HG03354 (cell line): ENCODE measurements at regions not wholly inside any gene's neighbourhood (a gene's known extent, or its start where the extent isn't known, plus 50 kb on each side); places are given as distances from the start of the nearest gene placed in this dataset.
"Not testable (repeated sequence)": the region's sequence is repeated elsewhere in the genome, so short reads cannot be mapped to it uniquely, and the experiment has no call there.

ENCODE experiments used
- ATAC-seq: cut with Tn5 transposase; IDR thresholded peaks from one replicate; pipeline ENCODE4 v1.9.1; 2021; ENCODE audit warnings: mild to moderate bottlenecking; ENCODE audit not compliant: unreplicated experiment, poor library complexity, severe bottlenecking

- not testable (repeated sequence) for ATAC-seq
These were observed 297.5 kb downstream of the KLF13 start for GRCh38 chr15:31624115-31624514.

DNA sequence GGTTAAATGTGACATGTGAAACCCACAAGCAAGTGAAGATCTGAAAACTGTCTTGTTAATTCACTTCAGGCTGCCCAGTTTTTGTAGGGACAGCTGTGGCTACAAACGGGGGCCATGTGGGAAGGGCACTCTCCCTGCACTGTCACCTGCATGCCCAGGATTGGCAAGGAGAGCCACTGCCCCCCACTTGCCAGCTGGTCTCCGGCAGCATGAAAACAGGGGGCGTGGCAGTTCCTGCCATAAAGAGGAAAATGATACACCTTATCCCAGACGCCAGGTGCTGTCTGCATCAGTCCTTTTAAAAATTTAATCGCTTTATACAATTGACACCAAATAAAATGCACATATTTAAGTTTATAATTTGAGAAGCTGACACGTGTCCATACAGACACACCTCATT is 309.1 kb downstream of the KLF13 start:
- ATAC-seq, result not testable (repeated sequence)

GRCh38 chr15:31636911-31637310 is 310.3 kb downstream of the KLF13 start:
- ATAC-seq, result not testable (repeated sequence)

- ATAC-seq, result not testable (repeated sequence)
These were observed 317.3 kb downstream of the KLF13 start for GRCh38 chr15:31643955-31644354.

GRCh38 chr15:31644761-31645160 is 318.1 kb downstream of the KLF13 start:
- not testable (repeated sequence) for ATAC-seq

DNA sequence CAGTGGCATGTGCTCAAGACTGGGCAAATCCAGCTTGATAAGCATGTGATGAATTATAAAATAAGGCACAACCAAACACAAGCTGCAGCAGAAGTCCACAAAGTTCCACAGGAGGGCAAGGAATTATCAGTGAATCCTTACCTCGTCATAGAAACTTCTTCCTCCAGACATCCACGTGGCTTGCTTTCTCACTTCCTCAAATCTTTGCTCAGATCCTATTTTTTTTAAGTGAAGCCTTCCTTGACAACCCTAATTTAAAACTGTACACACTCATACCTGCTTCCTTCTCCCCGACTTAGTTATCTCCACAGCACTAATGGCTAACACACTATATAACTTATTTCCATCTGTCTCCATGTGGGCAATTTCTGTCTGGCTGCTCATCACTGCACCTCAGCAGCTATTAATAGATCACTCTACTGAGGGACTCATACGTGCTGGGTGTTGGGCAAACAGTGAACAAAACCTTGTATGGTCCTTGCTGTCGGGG is 320.7 kb downstream of the KLF13 start:
- ATAC-seq, result not testable (repeated sequence)

GRCh38 chr15:31649634-31650033 is 323.0 kb downstream of the KLF13 start:
- not testable (repeated sequence) for ATAC-seq

GRCh38 chr15:31650055-31650701 is 323.5 kb downstream of the KLF13 start:
- ATAC-seq, result not testable (repeated sequence)

DNA sequence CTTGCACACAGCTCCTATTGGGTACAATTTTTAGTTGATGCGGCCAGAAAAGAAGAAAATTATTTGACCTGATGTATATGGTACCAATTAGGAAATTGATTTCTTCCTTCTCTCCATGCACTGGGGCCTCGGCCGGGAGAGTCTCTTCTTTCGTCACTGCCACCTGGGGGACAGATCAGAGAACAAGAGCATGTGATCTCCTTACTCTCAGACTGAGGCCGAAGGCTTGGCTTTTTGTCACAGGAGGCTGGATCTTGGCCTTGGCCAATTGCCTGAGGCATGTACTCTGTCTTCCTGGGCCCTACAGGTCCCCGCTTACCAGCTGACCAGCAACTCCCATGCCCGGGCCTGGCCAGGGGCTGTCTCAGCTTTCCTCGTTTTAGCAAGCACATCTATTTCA is 330.3 kb downstream of the KLF13 start:
- ATAC-seq, result not testable (repeated sequence)

DNA sequence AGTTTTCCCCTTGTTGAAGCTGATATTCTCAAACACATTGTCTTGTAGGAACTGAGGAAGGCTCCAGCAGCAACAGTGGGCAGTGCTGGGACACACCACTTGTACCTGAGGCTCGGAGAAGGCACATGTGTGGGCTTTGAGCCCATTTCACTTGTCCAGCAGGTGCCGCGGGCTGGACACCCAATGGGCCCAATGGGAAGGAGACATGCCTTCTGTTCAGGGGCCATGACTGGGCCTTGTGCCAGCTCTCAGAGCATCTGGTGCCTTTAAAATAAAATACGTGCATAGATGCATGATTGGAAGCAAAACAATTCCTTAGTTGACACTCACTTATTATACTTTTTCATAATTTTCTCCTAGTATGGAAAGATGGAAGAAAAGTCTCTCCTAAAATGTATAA is 334.2 kb downstream of the KLF13 start:
- ATAC-seq, result no peak

GRCh38 chr15:31665732-31666131 is 339.1 kb downstream of the KLF13 start:
- not testable (repeated sequence) for ATAC-seq

DNA sequence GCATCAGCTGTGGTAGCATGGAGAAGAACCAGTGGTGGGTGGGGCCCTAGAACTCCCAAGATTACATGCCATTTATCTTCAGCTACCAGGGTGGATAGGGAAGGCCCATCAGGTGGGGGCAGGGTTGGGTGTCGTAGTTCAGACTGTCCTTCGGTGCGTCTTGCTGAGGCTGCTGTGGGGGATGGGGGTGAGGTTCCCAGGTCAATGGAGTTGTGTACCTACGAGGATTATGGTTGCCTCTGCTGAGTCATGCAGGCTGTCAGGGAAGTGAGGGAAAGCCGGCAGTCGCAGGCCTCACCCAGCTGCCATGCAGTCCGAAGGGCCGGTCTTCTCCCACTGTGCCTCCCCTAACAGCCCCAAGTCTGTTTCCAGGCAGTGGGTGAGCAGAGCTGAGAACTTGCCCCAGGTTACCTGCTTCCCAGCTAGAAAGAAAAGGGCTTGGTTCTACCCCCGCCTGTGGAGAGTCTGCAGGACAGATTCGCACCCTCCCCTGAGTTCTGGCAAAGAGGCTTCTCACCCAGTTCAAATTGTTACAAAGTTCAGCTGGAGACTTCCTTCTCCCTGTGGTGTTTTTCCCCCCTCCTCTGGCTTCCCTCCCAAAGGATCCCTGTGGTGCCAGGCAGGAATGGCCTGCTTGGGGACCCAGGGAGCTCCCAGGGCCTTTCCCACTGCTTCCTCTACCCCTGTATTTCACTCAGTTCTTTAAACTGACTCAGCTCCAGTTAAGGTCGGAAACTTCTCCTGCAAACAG is 342.7 kb downstream of the KLF13 start:
- ATAC-seq, result not testable (repeated sequence)

DNA sequence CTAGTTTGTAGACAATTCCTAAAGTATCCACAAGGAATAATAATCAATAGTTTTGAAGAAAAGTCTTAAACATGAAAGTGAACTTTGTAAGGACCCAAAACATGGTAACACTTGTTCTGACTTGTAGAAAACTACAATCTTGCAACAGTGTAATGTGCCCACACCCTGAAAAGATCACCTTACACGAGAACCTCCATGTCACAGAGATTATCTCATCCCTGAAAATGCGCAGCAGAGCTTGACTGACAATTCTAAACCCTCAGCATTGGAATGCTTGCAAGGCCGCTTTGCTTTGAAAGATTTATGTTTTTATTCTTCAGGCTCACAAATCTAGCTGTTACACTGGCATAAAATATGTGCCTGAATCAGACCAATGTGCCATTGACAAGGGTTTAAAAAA is 346.6 kb downstream of the KLF13 start:
- not testable (repeated sequence) for ATAC-seq

DNA sequence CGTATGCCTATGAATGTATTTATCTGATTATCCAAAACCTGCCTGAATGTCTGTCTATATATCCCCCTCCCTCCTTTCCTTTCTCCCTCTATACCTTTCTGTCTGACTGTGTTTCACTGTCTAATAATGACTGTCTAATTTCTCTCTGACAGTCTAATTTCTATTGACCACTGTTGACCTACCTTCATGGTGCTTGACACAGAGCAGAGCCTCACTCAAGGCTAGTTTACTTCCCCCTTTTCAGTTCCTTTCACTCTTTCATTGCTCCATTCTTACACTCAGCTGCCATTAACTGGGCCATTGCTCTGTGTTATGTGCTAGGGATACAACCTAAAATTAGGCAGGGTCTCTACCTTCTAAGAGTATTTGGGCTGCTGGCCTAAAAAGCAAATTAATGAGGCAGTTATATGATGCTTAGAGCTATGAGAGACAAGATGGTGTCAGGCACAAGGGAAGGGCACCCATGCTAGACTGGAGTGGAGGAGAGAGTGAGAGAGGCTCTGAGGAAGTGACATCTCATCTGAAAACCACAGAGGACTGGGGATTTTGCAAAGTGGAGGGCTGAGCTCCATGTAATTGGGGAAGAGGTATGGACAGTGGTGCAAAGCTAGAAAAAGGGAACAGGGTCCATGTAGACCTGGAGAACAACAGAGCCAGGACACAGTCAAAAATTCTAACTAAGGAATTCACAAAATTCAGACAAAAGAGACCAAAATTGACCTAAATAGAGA is 348.6 kb upstream of the CHRNA7 start:
- not testable (repeated sequence) for ATAC-seq

GRCh38 chr15:31687088-31687487 is 343.2 kb upstream of the CHRNA7 start:
- ATAC-seq, result not testable (repeated sequence)

DNA sequence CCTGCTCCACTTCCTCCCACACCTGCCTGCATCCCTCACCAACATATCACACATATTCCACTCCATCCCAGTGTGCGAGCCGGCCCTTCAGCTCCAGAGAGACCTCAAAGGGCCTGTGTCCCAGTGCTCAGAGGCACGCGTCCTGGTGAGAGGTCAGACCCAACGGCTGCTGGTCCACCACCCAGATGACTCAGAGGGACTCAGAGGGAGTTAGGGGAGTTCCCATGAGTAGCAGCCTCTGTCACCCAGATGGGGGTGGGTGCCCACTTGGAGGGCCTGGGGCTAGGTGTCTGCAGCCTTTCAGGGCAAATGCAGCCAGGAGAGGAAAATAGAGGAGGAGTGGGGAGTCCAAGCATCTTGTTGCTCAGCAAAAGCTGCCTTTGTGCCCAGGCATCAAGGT is 333.8 kb upstream of the CHRNA7 start:
- ATAC-seq, result not testable (repeated sequence)

DNA sequence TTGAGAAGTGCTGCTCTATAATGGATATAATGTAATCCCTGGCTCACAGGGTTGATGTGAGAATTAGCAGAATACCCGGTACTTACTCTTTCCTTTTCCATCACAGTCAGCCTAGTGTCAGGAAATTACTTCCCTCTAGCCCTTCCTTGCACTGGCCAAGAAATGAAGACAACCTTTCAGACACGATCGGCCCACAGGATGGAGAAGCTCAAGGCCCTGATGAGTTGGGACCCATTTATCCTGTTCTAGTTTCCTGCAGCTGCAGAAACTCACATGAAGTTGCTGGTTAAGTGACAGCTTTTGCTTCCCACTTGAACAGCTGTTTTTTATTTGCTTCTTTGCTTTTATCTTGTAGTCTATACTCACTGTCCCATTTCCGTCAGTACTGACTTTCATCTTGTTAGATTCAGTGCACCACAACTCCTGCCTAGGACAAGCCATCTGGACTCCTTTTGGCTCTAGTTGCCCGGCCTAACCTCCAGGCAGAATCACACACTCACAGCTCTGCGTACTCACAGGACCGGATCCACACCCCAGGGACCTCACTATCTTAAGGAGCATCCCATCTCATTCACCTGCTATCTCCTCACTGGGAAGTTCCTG is 325.1 kb upstream of the CHRNA7 start:
- not testable (repeated sequence) for ATAC-seq

- ATAC-seq, result peak; percentile 65
These were observed 322.2 kb upstream of the CHRNA7 start for GRCh38 chr15:31707944-31708702.

DNA sequence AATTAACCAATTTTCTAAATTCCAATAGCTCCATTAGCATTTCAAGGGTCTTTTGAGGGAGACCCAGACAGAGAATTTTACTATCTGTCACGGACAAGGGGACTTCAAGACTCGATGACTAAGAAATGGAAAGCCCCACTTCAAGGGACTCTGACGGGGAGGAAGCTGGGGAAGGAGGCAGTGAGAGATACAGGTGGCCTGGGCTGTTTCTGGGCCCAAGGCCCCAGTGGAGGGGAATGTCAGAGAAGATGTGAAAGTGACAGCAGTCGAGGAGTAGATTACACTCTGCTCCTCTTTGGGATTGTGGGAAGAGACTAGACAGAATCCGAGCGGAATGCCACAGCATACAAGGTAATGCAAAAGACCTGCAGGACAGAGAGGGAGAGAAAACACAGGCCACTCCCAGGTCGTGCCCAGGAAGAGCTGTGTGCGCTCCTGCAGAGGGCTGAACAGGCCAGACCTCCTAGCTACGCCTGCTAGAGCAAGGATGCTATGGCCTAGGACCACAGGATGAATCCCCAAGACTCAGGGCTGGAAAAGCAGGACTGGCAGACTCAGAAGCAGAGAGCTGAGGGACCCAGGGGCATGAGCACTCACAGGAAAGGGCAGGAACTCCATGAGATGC is 321.5 kb upstream of the CHRNA7 start:
- ATAC-seq, result peak; percentile 72
